ENCODE measurements at regions not wholly inside any gene's neighbourhood (a gene's known extent, or its start where the extent isn't known, plus 50 kb on each side); places are given as distances from the start of the nearest gene placed in this dataset.

GRCh38 chr1:178619042-178619927 is 105.8 kb upstream of the RALGPS2 start:
- WGBS = 94% methylated on average over 4 of the region's 4 CpGs
- DNase-seq (ENCODE audit: low spot score) = no peak
- H3K9me3 ChIP-seq (ENCODE audit: control insufficient read depth in 4 of 4, low read length in 3 of 4) = no peaks in the 10 kb centered on the region

More at GRCh38 chr1:178619042-178619927, 105.8 kb upstream of the RALGPS2 start:
- Histone ChIP-seq H3K36me3 (ENCODE audit: control insufficient read depth in 4 of 4, insufficient read depth in 3 of 4, low read depth in 1 of 4, low read length in 3 of 4) (no peaks in the 10 kb centered on the region), H3K4me3 (ENCODE audit: low read depth in 1 of 3, low read length in 3 of 3) (no peak overlapping the region), H3K9ac (ENCODE audit: low read depth in 1 of 2, low read length in 2 of 2) (no peak overlapping the region), H3K27ac (ENCODE audit: low read depth in 1 of 2, low read length in 2 of 2) (no peak overlapping the region), H3K27me3 (ENCODE audit: control insufficient read depth in 4 of 4, insufficient read depth in 4 of 4, low read length in 3 of 4) (no peaks in the 10 kb centered on the region), H3K4me1 (ENCODE audit: control insufficient read depth in 4 of 4, insufficient read depth in 4 of 4, low read length in 3 of 4) (peaks cover 3 to 12% (median 8%) of the 10 kb centered on the region in 4 donors)
- TF ChIP-seq EGR1 (IDR thresholded peaks at IDR 0.05; ENCODE audit: low read depth in 2 of 2) (no peak), NR2F2 (IDR thresholded peaks at IDR 0.05) (no peak), SP1 (IDR thresholded peaks at IDR 0.05) (no peak), JUND (IDR thresholded peaks at IDR 0.05) (no peak), FOXA2 (IDR thresholded peaks at IDR 0.05) (no peak), YY1 (IDR thresholded peaks at IDR 0.05) (no peak), FOXA1 (IDR thresholded peaks at IDR 0.05) (no peak), HNF4G (IDR thresholded peaks at IDR 0.05) (no peak), GABPA (IDR thresholded peaks at IDR 0.05 in 1 of 2, conservative IDR thresholded peaks at IDR 0.05 in 1 of 2) (no peak), TAF1 (conservative IDR thresholded peaks at IDR 0.05) (no peak), HNF4A (conservative IDR thresholded peaks at IDR 0.05) (no peak), RAD21 (IDR thresholded peaks at IDR 0.05) (no peak)
- TF ChIP-seq, protein P1, sequence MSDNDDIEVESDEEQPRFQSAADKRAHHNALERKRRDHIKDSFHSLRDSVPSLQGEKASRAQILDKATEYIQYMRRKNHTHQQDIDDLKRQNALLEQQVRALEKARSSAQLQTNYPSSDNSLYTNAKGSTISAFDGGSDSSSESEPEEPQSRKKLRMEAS (IDR thresholded peaks at IDR 0.05) = no peak
- TF ChIP-seq, protein P2, sequence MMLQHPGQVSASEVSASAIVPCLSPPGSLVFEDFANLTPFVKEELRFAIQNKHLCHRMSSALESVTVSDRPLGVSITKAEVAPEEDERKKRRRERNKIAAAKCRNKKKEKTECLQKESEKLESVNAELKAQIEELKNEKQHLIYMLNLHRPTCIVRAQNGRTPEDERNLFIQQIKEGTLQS (IDR thresholded peaks at IDR 0.05) = no peak
- TF ChIP-seq, protein P3, sequence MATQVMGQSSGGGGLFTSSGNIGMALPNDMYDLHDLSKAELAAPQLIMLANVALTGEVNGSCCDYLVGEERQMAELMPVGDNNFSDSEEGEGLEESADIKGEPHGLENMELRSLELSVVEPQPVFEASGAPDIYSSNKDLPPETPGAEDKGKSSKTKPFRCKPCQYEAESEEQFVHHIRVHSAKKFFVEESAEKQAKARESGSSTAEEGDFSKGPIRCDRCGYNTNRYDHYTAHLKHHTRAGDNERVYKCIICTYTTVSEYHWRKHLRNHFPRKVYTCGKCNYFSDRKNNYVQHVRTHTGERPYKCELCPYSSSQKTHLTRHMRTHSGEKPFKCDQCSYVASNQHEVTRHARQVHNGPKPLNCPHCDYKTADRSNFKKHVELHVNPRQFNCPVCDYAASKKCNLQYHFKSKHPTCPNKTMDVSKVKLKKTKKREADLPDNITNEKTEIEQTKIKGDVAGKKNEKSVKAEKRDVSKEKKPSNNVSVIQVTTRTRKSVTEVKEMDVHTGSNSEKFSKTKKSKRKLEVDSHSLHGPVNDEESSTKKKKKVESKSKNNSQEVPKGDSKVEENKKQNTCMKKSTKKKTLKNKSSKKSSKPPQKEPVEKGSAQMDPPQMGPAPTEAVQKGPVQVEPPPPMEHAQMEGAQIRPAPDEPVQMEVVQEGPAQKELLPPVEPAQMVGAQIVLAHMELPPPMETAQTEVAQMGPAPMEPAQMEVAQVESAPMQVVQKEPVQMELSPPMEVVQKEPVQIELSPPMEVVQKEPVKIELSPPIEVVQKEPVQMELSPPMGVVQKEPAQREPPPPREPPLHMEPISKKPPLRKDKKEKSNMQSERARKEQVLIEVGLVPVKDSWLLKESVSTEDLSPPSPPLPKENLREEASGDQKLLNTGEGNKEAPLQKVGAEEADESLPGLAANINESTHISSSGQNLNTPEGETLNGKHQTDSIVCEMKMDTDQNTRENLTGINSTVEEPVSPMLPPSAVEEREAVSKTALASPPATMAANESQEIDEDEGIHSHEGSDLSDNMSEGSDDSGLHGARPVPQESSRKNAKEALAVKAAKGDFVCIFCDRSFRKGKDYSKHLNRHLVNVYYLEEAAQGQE (IDR thresholded peaks at IDR 0.05) = no peak
- TF ChIP-seq, protein P4, sequence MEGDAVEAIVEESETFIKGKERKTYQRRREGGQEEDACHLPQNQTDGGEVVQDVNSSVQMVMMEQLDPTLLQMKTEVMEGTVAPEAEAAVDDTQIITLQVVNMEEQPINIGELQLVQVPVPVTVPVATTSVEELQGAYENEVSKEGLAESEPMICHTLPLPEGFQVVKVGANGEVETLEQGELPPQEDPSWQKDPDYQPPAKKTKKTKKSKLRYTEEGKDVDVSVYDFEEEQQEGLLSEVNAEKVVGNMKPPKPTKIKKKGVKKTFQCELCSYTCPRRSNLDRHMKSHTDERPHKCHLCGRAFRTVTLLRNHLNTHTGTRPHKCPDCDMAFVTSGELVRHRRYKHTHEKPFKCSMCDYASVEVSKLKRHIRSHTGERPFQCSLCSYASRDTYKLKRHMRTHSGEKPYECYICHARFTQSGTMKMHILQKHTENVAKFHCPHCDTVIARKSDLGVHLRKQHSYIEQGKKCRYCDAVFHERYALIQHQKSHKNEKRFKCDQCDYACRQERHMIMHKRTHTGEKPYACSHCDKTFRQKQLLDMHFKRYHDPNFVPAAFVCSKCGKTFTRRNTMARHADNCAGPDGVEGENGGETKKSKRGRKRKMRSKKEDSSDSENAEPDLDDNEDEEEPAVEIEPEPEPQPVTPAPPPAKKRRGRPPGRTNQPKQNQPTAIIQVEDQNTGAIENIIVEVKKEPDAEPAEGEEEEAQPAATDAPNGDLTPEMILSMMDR (IDR thresholded peaks at IDR 0.05; ENCODE audit: low read depth, low read length, missing input control) = no peak
- TF ChIP-seq, protein P5, sequence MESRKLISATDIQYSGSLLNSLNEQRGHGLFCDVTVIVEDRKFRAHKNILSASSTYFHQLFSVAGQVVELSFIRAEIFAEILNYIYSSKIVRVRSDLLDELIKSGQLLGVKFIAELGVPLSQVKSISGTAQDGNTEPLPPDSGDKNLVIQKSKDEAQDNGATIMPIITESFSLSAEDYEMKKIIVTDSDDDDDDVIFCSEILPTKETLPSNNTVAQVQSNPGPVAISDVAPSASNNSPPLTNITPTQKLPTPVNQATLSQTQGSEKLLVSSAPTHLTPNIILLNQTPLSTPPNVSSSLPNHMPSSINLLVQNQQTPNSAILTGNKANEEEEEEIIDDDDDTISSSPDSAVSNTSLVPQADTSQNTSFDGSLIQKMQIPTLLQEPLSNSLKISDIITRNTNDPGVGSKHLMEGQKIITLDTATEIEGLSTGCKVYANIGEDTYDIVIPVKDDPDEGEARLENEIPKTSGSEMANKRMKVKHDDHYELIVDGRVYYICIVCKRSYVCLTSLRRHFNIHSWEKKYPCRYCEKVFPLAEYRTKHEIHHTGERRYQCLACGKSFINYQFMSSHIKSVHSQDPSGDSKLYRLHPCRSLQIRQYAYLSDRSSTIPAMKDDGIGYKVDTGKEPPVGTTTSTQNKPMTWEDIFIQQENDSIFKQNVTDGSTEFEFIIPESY (IDR thresholded peaks at IDR 0.05) = no peak
